CD14-positive monocyte (primary cell): ENCODE measurements at regions not wholly inside any gene's neighbourhood (a gene's known extent, or its start where the extent isn't known, plus 50 kb on each side); places are given as distances from the start of the nearest gene placed in this dataset.
A peak's percentile ranks its signal among the peaks of the same experiment; 100 is the strongest.

Experiments
- DNase-seq, 3 donors: peaks; one replicate each; pipeline ENCODE4 v3.0.0-alpha.2; 2011 to 2022
- H2AFZ ChIP-seq: 2 replicates; pipeline ENCODE4 v1.6.0; 2012; ENCODE audit warnings: mild to moderate bottlenecking, low read depth, low read length, inconsistent platforms; ENCODE audit not compliant: insufficient read depth, poor library complexity, severe bottlenecking
- H3K27ac ChIP-seq, 2 donors: 1 replicate in 1 of 2; 2 replicates in 1 of 2; pipeline ENCODE4 v1.5.1; 2012 to 2013; ENCODE audit warnings: low read length in 2 of 2, control low read depth in 1 of 2, inconsistent platforms in 1 of 2, low read depth in 1 of 2, mild to moderate bottlenecking in 1 of 2
- H3K27me3 ChIP-seq, 2 donors: one replicate each; pipeline versions ENCODE4 v1.6.0 to v1.6.1; 2011 to 2013; ENCODE audit warnings: low read length in 2 of 2; ENCODE audit not compliant: control insufficient read depth in 2 of 2, insufficient read depth in 2 of 2
- H3K36me3 ChIP-seq, 2 donors: replicated peaks in 1 of 2; 1 replicate in 1 of 2; 2 replicates in 1 of 2; pipeline versions ENCODE4 v1.5.1 to v1.6.1; 2012 to 2013; ENCODE audit warnings: low read length in 2 of 2, control low read depth in 1 of 2, inconsistent platforms in 1 of 2, mild to moderate bottlenecking in 1 of 2; ENCODE audit not compliant: insufficient read depth in 2 of 2, control insufficient read depth in 1 of 2
- H3K4me1 ChIP-seq, 2 donors: 1 replicate in 1 of 2; 2 replicates in 1 of 2; pipeline versions ENCODE4 v1.5.1 to v1.6.1; 2012 to 2013; ENCODE audit warnings: low read length in 2 of 2, control low read depth in 1 of 2, inconsistent platforms in 1 of 2, mild to moderate bottlenecking in 1 of 2, moderate library complexity in 1 of 2; ENCODE audit not compliant: insufficient read depth in 2 of 2, control insufficient read depth in 1 of 2
- H3K4me2 ChIP-seq: replicated peaks from 2 replicates; pipeline ENCODE3; 2012; ENCODE audit warnings: low read length, moderate library complexity, mild to moderate bottlenecking; ENCODE audit not compliant: poor library complexity, severe bottlenecking; ENCODE audit errors: extremely low read depth
- H3K4me3 ChIP-seq, 3 experiments: fragments of 200-600 bp in 1 of 3; sonication (generic) in 1 of 3; replicated peaks in 1 of 3; 1 replicate in 2 of 3; 2 replicates in 1 of 3; pipeline ENCODE4 v1.5.1; 2011 to 2013; ENCODE audit warnings: low read length in 3 of 3, mild to moderate bottlenecking in 3 of 3, control low read depth in 2 of 3, low read depth in 2 of 3, inconsistent platforms in 1 of 3, moderate library complexity in 1 of 3
- H3K79me2 ChIP-seq: 2 replicates; pipeline ENCODE4 v1.6.0; 2012; ENCODE audit warnings: mild to moderate bottlenecking, control low read depth, inconsistent platforms, low read length, moderate library complexity; ENCODE audit not compliant: insufficient read depth
- H3K9ac ChIP-seq: 2 replicates; pipeline ENCODE4 v1.6.0; 2017; ENCODE audit warnings: low read length, mild to moderate bottlenecking; ENCODE audit not compliant: insufficient read depth, poor library complexity, severe bottlenecking
- H3K9me3 ChIP-seq, 2 donors: replicated peaks in 1 of 2; 1 replicate in 1 of 2; 2 replicates in 1 of 2; pipeline versions ENCODE4 v1.5.1 to v1.6.1; 2012 to 2013; ENCODE audit warnings: low read length in 2 of 2, control low read depth in 1 of 2; ENCODE audit not compliant: control insufficient read depth in 1 of 2, insufficient read depth in 1 of 2
- H4K20me1 ChIP-seq: 2 replicates; pipeline ENCODE4 v1.6.0; 2012; ENCODE audit warnings: mild to moderate bottlenecking, low read length, control low read depth, moderate library complexity; ENCODE audit not compliant: insufficient read depth
- H3K27ac Mint-ChIP-seq, 7 donors: one replicate each; pipeline ENCODE4 v1.8.0; 2020; ENCODE audit warnings: mild to moderate bottlenecking in 7 of 7, mixed read lengths in 7 of 7, moderate library complexity in 6 of 7, inconsistent platforms in 2 of 7
- H3K27me3 Mint-ChIP-seq, 3 donors: one replicate each; pipeline ENCODE4 v1.8.0; 2021 to 2022; ENCODE audit warnings: low read depth in 3 of 3, mild to moderate bottlenecking in 3 of 3, mixed read lengths in 3 of 3, moderate library complexity in 3 of 3, inconsistent platforms in 1 of 3
- H3K36me3 Mint-ChIP-seq, 2 donors: one replicate each; pipeline ENCODE4 v1.8.0; 2020; ENCODE audit warnings: mixed read lengths in 2 of 2, inconsistent platforms in 1 of 2, mild to moderate bottlenecking in 1 of 2
- H3K4me1 Mint-ChIP-seq: one replicate; pipeline ENCODE4 v1.8.0; 2020; ENCODE audit warnings: mild to moderate bottlenecking, mixed read lengths
- H3K4me3 Mint-ChIP-seq, 2 donors: one replicate each; pipeline ENCODE4 v1.8.0; 2020; ENCODE audit warnings: mild to moderate bottlenecking in 2 of 2, mixed read lengths in 2 of 2, moderate library complexity in 1 of 2
- H3K9me3 Mint-ChIP-seq, 7 donors: one replicate each; pipeline ENCODE4 v1.8.0; 2020 to 2022; ENCODE audit warnings: mixed read lengths in 7 of 7, mild to moderate bottlenecking in 6 of 7, moderate library complexity in 6 of 7, inconsistent platforms in 2 of 7
- WGBS: methylation state at CpG from one replicate; pipeline ENCODE4 v1.1.5; 2013; ENCODE audit warnings: missing lambda C conversion rate; ENCODE audit not compliant: insufficient coverage; 5-methylcytosine and 5-hydroxymethylcytosine counted together
- intact Hi-C, 2 donors: fragments of 100-400 bp; cut with micrococcal nuclease; formaldehyde crosslinking; loops; one replicate each; pipeline versions ENCODE4 v1.15.0 to v1.15.1; 2023
- TF ChIP-seq, protein P1 (sequence below): fragments of 200-600 bp; IDR thresholded peaks from one replicate; pipeline ENCODE4 v1.8.0; 2022; ENCODE audit warnings: antibody characterized with exemption, mild to moderate bottlenecking

DNA sequence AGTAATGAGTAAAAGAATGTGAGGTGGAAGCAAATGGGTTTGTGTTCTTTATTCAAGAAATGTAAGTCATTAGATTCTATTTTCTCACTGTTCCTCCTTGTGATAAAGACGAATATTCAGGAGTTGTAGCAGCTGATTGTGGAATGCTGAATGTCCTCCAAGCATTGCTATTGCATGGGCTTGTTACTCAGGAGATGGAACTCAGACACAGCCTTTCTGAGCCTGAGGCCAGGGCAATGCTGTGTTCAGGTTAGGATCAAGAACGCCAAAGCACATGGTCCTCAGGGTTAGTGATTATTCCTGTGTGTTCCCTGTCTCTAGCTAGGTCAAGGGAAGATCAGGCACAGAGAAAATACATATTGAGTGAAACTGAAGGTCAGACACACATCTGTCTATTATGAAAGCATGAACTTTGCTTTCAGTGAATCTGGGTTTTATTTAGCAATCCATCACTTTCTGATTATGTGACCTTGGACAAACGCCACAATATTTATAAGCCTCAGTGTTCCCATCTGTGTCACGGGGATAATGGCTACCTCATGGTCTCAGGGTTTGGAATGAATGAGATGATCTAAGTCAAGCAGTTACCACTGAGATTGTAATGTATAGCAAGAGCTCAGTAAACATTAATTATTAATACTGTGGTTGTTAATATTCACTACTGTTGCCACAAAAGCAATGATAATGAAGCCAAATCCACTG is 426.8 kb upstream of the DYNLRB2 start:
- H3K36me3 ChIP-seq = no peaks in the 10 kb centered on the region
- no peaks in the 10 kb centered on the region for H3K4me1 ChIP-seq
- 100% methylated on average over 2 of the region's 4 CpGs for WGBS
- Mint-ChIP-seq H3K9me3 (peaks cover 0 to 5% (median 0%) of the 10 kb centered on the region in 7 donors), H3K4me3 (no peak overlapping the region), H3K36me3 (no peaks in the 10 kb centered on the region), H3K4me1 (no peaks in the 10 kb centered on the region), H3K27ac (no peak overlapping the region), H3K27me3 (peaks cover 0 to 5% (median 5%) of the 10 kb centered on the region in 3 donors)
- no peaks in the 10 kb centered on the region for H3K9me3 ChIP-seq
- no peak overlapping the region for H3K4me2 ChIP-seq
- intact Hi-C loops = no loop called here
- no peak overlapping the region for H3K27ac ChIP-seq
- TF ChIP-seq, protein P1, sequence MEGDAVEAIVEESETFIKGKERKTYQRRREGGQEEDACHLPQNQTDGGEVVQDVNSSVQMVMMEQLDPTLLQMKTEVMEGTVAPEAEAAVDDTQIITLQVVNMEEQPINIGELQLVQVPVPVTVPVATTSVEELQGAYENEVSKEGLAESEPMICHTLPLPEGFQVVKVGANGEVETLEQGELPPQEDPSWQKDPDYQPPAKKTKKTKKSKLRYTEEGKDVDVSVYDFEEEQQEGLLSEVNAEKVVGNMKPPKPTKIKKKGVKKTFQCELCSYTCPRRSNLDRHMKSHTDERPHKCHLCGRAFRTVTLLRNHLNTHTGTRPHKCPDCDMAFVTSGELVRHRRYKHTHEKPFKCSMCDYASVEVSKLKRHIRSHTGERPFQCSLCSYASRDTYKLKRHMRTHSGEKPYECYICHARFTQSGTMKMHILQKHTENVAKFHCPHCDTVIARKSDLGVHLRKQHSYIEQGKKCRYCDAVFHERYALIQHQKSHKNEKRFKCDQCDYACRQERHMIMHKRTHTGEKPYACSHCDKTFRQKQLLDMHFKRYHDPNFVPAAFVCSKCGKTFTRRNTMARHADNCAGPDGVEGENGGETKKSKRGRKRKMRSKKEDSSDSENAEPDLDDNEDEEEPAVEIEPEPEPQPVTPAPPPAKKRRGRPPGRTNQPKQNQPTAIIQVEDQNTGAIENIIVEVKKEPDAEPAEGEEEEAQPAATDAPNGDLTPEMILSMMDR = no peak
- H4K20me1 ChIP-seq = no peaks in the 10 kb centered on the region
- no peak overlapping the region for H3K4me3 ChIP-seq
- no peak overlapping the region for H3K9ac ChIP-seq
- no peaks in the 10 kb centered on the region for H3K79me2 ChIP-seq
- no peaks in the 10 kb centered on the region for H3K27me3 ChIP-seq
- H2AFZ ChIP-seq = no peak overlapping the region
- no peak for DNase-seq

DNA sequence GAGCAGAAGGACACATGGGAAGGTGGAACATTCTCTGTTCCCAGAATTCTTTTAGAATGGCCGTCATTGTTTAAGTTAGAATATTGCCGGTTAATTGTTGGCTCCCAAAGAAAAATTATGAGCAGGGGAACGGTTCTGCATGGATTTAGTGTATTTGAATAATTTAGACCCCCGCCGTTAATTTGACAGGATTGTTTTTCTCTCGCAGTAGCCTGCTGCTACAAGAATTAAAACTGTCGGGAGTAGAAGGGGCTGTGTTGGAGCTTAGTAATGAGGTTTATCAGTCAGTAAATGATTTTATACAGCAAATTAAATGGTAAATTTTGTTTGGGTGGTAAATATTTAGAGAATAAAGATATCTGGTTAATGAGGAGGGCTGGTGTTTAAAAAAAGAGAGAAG is 431.2 kb upstream of the DYNLRB2 start:
- H3K9me3 Mint-ChIP-seq = no peaks in the 10 kb centered on the region
- Histone ChIP-seq H3K79me2 (no peaks in the 10 kb centered on the region), H3K36me3 (no peaks in the 10 kb centered on the region), H3K9ac (no peak overlapping the region), H4K20me1 (no peaks in the 10 kb centered on the region), H3K4me1 (no peaks in the 10 kb centered on the region), H3K27me3 (no peaks in the 10 kb centered on the region), H3K9me3 (no peaks in the 10 kb centered on the region), H3K4me2 (no peak overlapping the region), H3K4me3 (no peak overlapping the region), H2AFZ (no peak overlapping the region), H3K27ac (no peak overlapping the region)
- intact Hi-C loops = no loop called here
- TF ChIP-seq, protein P1 = no peak
- no peaks in the 10 kb centered on the region for H3K4me1 Mint-ChIP-seq
- H3K27ac Mint-ChIP-seq = peak overlapping the region in 1 of 7 donors; percentile 42
- 99% methylated on average over 6 of the region's 7 CpGs for WGBS
- peaks cover 0 to 2% (median 0%) of the 10 kb centered on the region in 3 donors for H3K27me3 Mint-ChIP-seq
- DNase-seq = no peak
- no peaks in the 10 kb centered on the region for H3K36me3 Mint-ChIP-seq
- no peak overlapping the region for H3K4me3 Mint-ChIP-seq
